ENCODE measurements at regions not wholly inside any gene's neighbourhood (a gene's known extent, or its start where the extent isn't known, plus 50 kb on each side); places are given as distances from the start of the nearest gene placed in this dataset.

- Mint-ChIP-seq H3K27ac (no peak overlapping the region), H3K27me3 (no peaks in the 10 kb centered on the region), H3K4me3 (no peak overlapping the region), H3K4me1 (no peaks in the 10 kb centered on the region), H3K9me3 (no peaks in the 10 kb centered on the region), H3K36me3 (ENCODE audit: low read depth) (no peaks in the 10 kb centered on the region)
- CTCF ChIA-PET = no interaction called here
- no peak for DNase-seq
- POLR2A ChIA-PET = no interaction called here
Observed at GRCh38 chr2:6017736-6018286, 325.6 kb downstream of the SOX11 start.

- ChIA-PET POLR2A (no interaction called here), CTCF (no interaction called here)
- no peaks in the 10 kb centered on the region for H3K36me3 Mint-ChIP-seq (ENCODE audit: low read depth)
- H3K9me3 Mint-ChIP-seq = no peaks in the 10 kb centered on the region
- no peaks in the 10 kb centered on the region for H3K27me3 Mint-ChIP-seq
- H3K4me1 Mint-ChIP-seq = no peaks in the 10 kb centered on the region
- no peak overlapping the region for H3K4me3 Mint-ChIP-seq
- no peak overlapping the region for H3K27ac Mint-ChIP-seq
- DNase-seq = no peak
Observed at GRCh38 chr2:6024229-6024628, 332.0 kb downstream of the SOX11 start.

GRCh38 chr2:6024784-6025183 is 332.6 kb downstream of the SOX11 start:
- CTCF ChIA-PET = no interaction called here
- Mint-ChIP-seq H3K27me3 (no peaks in the 10 kb centered on the region), H3K9me3 (no peaks in the 10 kb centered on the region), H3K27ac (no peak overlapping the region), H3K36me3 (ENCODE audit: low read depth) (no peaks in the 10 kb centered on the region), H3K4me1 (no peaks in the 10 kb centered on the region), H3K4me3 (no peak overlapping the region)
- DNase-seq = no peak
- POLR2A ChIA-PET = no interaction called here

GRCh38 chr2:6025391-6025790 is 333.2 kb downstream of the SOX11 start:
- H3K9me3 Mint-ChIP-seq = no peaks in the 10 kb centered on the region

GRCh38 chr2:6027066-6027465 is 334.9 kb downstream of the SOX11 start:
- ChIA-PET POLR2A (no interaction called here), CTCF (no interaction called here)
- Mint-ChIP-seq H3K27ac (no peak overlapping the region), H3K4me3 (no peak overlapping the region), H3K27me3 (no peaks in the 10 kb centered on the region), H3K9me3 (no peaks in the 10 kb centered on the region), H3K4me1 (no peaks in the 10 kb centered on the region), H3K36me3 (ENCODE audit: low read depth) (no peaks in the 10 kb centered on the region)
- DNase-seq = no peak

More at GRCh38 chr2:6025391-6025790, 333.2 kb downstream of the SOX11 start:
- Mint-ChIP-seq H3K27me3 (no peaks in the 10 kb centered on the region), H3K4me1 (no peaks in the 10 kb centered on the region), H3K27ac (no peak overlapping the region), H3K36me3 (ENCODE audit: low read depth) (no peaks in the 10 kb centered on the region), H3K4me3 (no peak overlapping the region)
- DNase-seq = no peak
- ChIA-PET CTCF (no interaction called here), POLR2A (no interaction called here)

- H3K4me1 Mint-ChIP-seq = no peaks in the 10 kb centered on the region
- H3K27ac Mint-ChIP-seq = no peak overlapping the region
- ChIA-PET CTCF (no interaction called here), POLR2A (no interaction called here)
- DNase-seq = no peak
- H3K36me3 Mint-ChIP-seq (ENCODE audit: low read depth) = no peaks in the 10 kb centered on the region
- H3K9me3 Mint-ChIP-seq = no peaks in the 10 kb centered on the region
- H3K27me3 Mint-ChIP-seq = no peaks in the 10 kb centered on the region
- H3K4me3 Mint-ChIP-seq = no peak overlapping the region
Observed at GRCh38 chr2:6031200-6031867, 339.1 kb downstream of the SOX11 start.

GRCh38 chr2:6036211-6036610 is 344.0 kb downstream of the SOX11 start:
- ChIA-PET CTCF (no interaction called here), POLR2A (no interaction called here)
- no peak for DNase-seq
- no peaks in the 10 kb centered on the region for H3K27me3 Mint-ChIP-seq
- no peaks in the 10 kb centered on the region for H3K4me1 Mint-ChIP-seq
- H3K36me3 Mint-ChIP-seq (ENCODE audit: low read depth) = no peaks in the 10 kb centered on the region
- H3K9me3 Mint-ChIP-seq = peaks cover 1% of the 10 kb centered on the region
- no peak overlapping the region for H3K4me3 Mint-ChIP-seq
- H3K27ac Mint-ChIP-seq = no peak overlapping the region

GRCh38 chr2:6043238-6043637 is 351.1 kb downstream of the SOX11 start:
- H3K27me3 Mint-ChIP-seq = no peaks in the 10 kb centered on the region
- peaks cover 6% of the 10 kb centered on the region for H3K9me3 Mint-ChIP-seq
- H3K4me1 Mint-ChIP-seq = no peaks in the 10 kb centered on the region
- ChIA-PET CTCF (no interaction called here), POLR2A (no interaction called here)
- DNase-seq = no peak
- no peak overlapping the region for H3K27ac Mint-ChIP-seq
- no peaks in the 10 kb centered on the region for H3K36me3 Mint-ChIP-seq (ENCODE audit: low read depth)
- no peak overlapping the region for H3K4me3 Mint-ChIP-seq

GRCh38 chr2:6052649-6053048 is 360.5 kb downstream of the SOX11 start:
- CTCF ChIA-PET = no interaction called here
- Mint-ChIP-seq H3K36me3 (ENCODE audit: low read depth) (no peaks in the 10 kb centered on the region), H3K27me3 (no peaks in the 10 kb centered on the region), H3K4me1 (no peaks in the 10 kb centered on the region), H3K4me3 (no peak overlapping the region), H3K27ac (no peak overlapping the region), H3K9me3 (peaks cover under 1% of the 10 kb centered on the region)
- POLR2A ChIA-PET = no interaction called here
- no peak for DNase-seq

- Mint-ChIP-seq H3K9me3 (no peaks in the 10 kb centered on the region), H3K4me3 (no peak overlapping the region), H3K4me1 (no peaks in the 10 kb centered on the region), H3K27ac (no peak overlapping the region), H3K27me3 (no peaks in the 10 kb centered on the region), H3K36me3 (ENCODE audit: low read depth) (no peaks in the 10 kb centered on the region)
- DNase-seq = no peak
- CTCF ChIA-PET = no interaction called here
- POLR2A ChIA-PET = no interaction called here
Observed at GRCh38 chr2:6053743-6054142, 361.6 kb downstream of the SOX11 start.

- Mint-ChIP-seq H3K9me3 (no peaks in the 10 kb centered on the region), H3K36me3 (ENCODE audit: low read depth) (no peaks in the 10 kb centered on the region), H3K27me3 (no peaks in the 10 kb centered on the region), H3K4me1 (no peaks in the 10 kb centered on the region), H3K27ac (no peak overlapping the region), H3K4me3 (no peak overlapping the region)
- DNase-seq = no peak
- CTCF ChIA-PET = no interaction called here
- POLR2A ChIA-PET = no interaction called here
Observed at GRCh38 chr2:6054161-6054671, 362.0 kb downstream of the SOX11 start.

GRCh38 chr2:6060992-6061663 is 368.9 kb downstream of the SOX11 start:
- POLR2A ChIA-PET = no interaction called here
- H3K4me3 Mint-ChIP-seq = no peak overlapping the region

GRCh38 chr2:6064757-6065156 is 372.6 kb downstream of the SOX11 start:
- H3K27me3 Mint-ChIP-seq = no peaks in the 10 kb centered on the region
- CTCF ChIA-PET = interaction anchor here (0.7 kb wide), 1 partner anchor 17 kb away, joined by 3 read pairs; no protein-coding TSS in a partner anchor
- H3K36me3 Mint-ChIP-seq (ENCODE audit: low read depth) = no peaks in the 10 kb centered on the region
- no peak overlapping the region for H3K4me3 Mint-ChIP-seq
- POLR2A ChIA-PET = no interaction called here
- H3K27ac Mint-ChIP-seq = no peak overlapping the region
- no peaks in the 10 kb centered on the region for H3K9me3 Mint-ChIP-seq
- DNase-seq = no peak
- no peaks in the 10 kb centered on the region for H3K4me1 Mint-ChIP-seq

More at GRCh38 chr2:6060992-6061663, 368.9 kb downstream of the SOX11 start:
- H3K4me1 Mint-ChIP-seq = no peaks in the 10 kb centered on the region
- CTCF ChIA-PET = no interaction called here
- DNase-seq = no peak
- H3K9me3 Mint-ChIP-seq = no peaks in the 10 kb centered on the region
- no peak overlapping the region for H3K27ac Mint-ChIP-seq
- no peaks in the 10 kb centered on the region for H3K36me3 Mint-ChIP-seq (ENCODE audit: low read depth)
- no peaks in the 10 kb centered on the region for H3K27me3 Mint-ChIP-seq

GRCh38 chr2:6065703-6066102 is 373.5 kb downstream of the SOX11 start:
- H3K4me1 Mint-ChIP-seq = no peaks in the 10 kb centered on the region
- CTCF ChIA-PET = no interaction called here
- POLR2A ChIA-PET = no interaction called here
- H3K9me3 Mint-ChIP-seq = no peaks in the 10 kb centered on the region
- H3K27ac Mint-ChIP-seq = no peak overlapping the region
- H3K27me3 Mint-ChIP-seq = no peaks in the 10 kb centered on the region
- no peak for DNase-seq
- H3K4me3 Mint-ChIP-seq = no peak overlapping the region
- no peaks in the 10 kb centered on the region for H3K36me3 Mint-ChIP-seq (ENCODE audit: low read depth)
